ENCODE measurements at regions not wholly inside any gene's neighbourhood (a gene's known extent, or its start where the extent isn't known, plus 50 kb on each side); places are given as distances from the start of the nearest gene placed in this dataset.

- no peak for DNase-seq
These were observed 101.8 kb downstream of the SAMD9 start for GRCh38 chr7:93015779-93016481.

- DNase-seq, result no peak
These were observed 102.5 kb downstream of the SAMD9 start for GRCh38 chr7:93015101-93015778.

- no peak for DNase-seq
These were observed 103.4 kb downstream of the SAMD9 start for GRCh38 chr7:93014410-93014809.

GRCh38 chr7:93013446-93014061, 104.2 kb downstream of the SAMD9 start:
- DNase-seq, result no peak

- no peak for DNase-seq
These were observed 106.2 kb downstream of the SAMD9 start for GRCh38 chr7:93011351-93012294.

- DNase-seq, result no peak
These were observed 108.9 kb downstream of the SAMD9 start for GRCh38 chr7:93008833-93009232.

- no peak for DNase-seq
These were observed 111.2 kb downstream of the SAMD9 start for GRCh38 chr7:93006480-93007095.

- no peak for DNase-seq
These were observed 112.9 kb downstream of the SAMD9 start for GRCh38 chr7:93004906-93005305.

GRCh38 chr7:92997719-92998118, 120.1 kb downstream of the SAMD9 start:
- no peak for DNase-seq

- no peak for DNase-seq
These were observed 120.6 kb downstream of the SAMD9 start for GRCh38 chr7:92997152-92997551.

GRCh38 chr7:92994901-92995300, 122.9 kb downstream of the SAMD9 start:
- DNase-seq, result no peak

- DNase-seq, result no peak
These were observed 124.8 kb downstream of the SAMD9 start for GRCh38 chr7:92992932-92993331.

- no peak for DNase-seq
These were observed 125.3 kb downstream of the SAMD9 start for GRCh38 chr7:92992483-92992882.

- DNase-seq, result no peak
These were observed 126.6 kb downstream of the SAMD9 start for GRCh38 chr7:92991190-92991589.

GRCh38 chr7:92988941-92989545, 128.7 kb downstream of the SAMD9 start:
- DNase-seq, result no peak

GRCh38 chr7:92988051-92988450, 129.7 kb downstream of the SAMD9 start:
- no peak for DNase-seq

GRCh38 chr7:92987538-92987937, 130.2 kb downstream of the SAMD9 start:
- no peak for DNase-seq

- DNase-seq, result no peak
These were observed 130.7 kb downstream of the SAMD9 start for GRCh38 chr7:92987095-92987494.

GRCh38 chr7:92982928-92983327, 134.9 kb downstream of the SAMD9 start:
- DNase-seq, result no peak

- DNase-seq, result no peak
These were observed 140.6 kb upstream of the CDK6 start for GRCh38 chr7:92976931-92977330.

- no peak for DNase-seq
These were observed 137.6 kb upstream of the CDK6 start for GRCh38 chr7:92973974-92974373.

- no peak for DNase-seq
These were observed 136.9 kb upstream of the CDK6 start for GRCh38 chr7:92973293-92973731.
